Prostate gland (tissue), 2 donors: ENCODE measurements at regions not wholly inside any gene's neighbourhood (a gene's known extent, or its start where the extent isn't known, plus 50 kb on each side); places are given as distances from the start of the nearest gene placed in this dataset.

Experiments
- DNase-seq: peaks from one replicate; pipeline ENCODE4 v3.0.0-alpha.2; 2019; ENCODE audit warnings: low spot score
- H3K27ac ChIP-seq, 2 donors: fragments of 200-600 bp; sonication (generic); 2 replicates each; pipeline ENCODE4 v1.5.1; 2017 to 2019
- H3K27me3 ChIP-seq: fragments of 200-600 bp; sonication (generic); replicated peaks from 2 replicates; pipeline ENCODE4 v1.5.1; 2019; ENCODE audit not compliant: insufficient read depth
- H3K36me3 ChIP-seq, 2 donors: fragments of 200-600 bp; sonication (generic); 1 replicate in 1 of 2; 2 replicates in 1 of 2; pipeline versions ENCODE4 v1.5.1 to v1.8.1; 2017 to 2019
- H3K4me1 ChIP-seq: fragments of 200-600 bp; sonication (generic); replicated peaks from 2 replicates; pipeline ENCODE4 v1.5.1; 2019
- H3K4me3 ChIP-seq, 2 donors: fragments of 200-600 bp; sonication (generic); 2 replicates each; pipeline ENCODE4 v1.5.1; 2017 to 2019
- H3K9me3 ChIP-seq: fragments of 200-600 bp; sonication (generic); 2 replicates; pipeline ENCODE4 v1.5.1; 2017
- POLR2A ChIP-seq: fragments of 450-650 bp; IDR thresholded peaks from one replicate; pipeline ENCODE4 v1.6.1; 2016; ENCODE audit warnings: antibody characterized with exemption, mild to moderate bottlenecking
- POLR2AphosphoS5 ChIP-seq: sonication (generic); formaldehyde crosslinking; IDR thresholded peaks from one replicate; pipeline ENCODE4 v1.6.1; 2017; ENCODE audit warnings: antibody characterized with exemption
- WGBS: methylation state at CpG from one replicate; pipeline ENCODE4 v1.1.5; 2018; 5-methylcytosine and 5-hydroxymethylcytosine counted together
- intact Hi-C: fragments of 100-400 bp; cut with DNase I; formaldehyde crosslinking; loops from one replicate; pipeline ENCODE4 v1.14.2; 2022
- TF ChIP-seq, protein P1 (sequence below), 4 experiments: fragments of 200-600 bp in 2 of 4; fragments of 450-650 bp in 2 of 4; sonication (generic) in 2 of 4; IDR thresholded peaks; 1 replicate in 3 of 4; 2 replicates in 1 of 4; pipeline ENCODE4 v1.5.1; 2016 to 2019; ENCODE audit warnings: antibody characterized with exemption in 4 of 4, mild to moderate bottlenecking in 2 of 4, moderate library complexity in 2 of 4

DNA sequence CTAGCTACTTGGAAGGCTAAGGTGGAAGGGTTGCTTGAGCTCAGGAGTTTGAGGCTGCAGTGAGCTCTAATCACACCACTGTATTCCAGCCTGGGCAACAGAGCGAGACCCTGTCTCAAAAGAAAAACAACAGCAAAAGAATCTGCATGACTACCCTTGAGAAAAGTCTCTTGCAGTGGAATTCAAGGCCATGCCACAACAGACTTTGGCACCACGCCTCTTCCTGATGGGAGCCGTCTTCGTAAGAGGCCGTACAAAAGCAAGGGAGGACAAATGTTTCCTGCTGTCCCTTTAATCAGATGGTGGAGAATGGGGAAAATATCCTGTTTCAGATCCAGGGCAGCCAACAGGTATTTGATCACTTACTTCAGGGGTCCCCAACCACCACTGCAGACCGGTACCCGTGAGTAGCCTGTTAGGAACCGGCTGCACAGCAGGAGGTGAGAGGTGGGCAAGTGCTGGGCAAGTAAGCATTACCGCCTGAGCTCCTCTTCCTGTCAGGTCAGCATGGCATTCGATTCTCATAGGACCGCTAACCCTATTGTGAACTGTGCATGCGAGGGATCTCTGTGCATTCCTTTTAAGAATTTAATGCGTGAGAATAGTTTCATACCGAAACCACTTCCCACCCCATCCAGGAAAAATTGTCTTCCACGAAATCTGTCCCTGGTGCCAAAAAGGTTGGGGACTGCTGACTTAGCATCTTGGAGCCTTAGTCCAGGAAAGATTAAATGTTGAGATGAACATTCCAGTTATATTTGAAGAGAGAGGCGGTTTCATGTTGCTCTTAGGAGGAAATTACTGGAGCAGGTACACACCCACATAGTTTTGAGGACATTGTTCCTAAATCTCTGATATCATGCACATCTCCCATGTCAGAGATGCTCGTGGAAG is 94.4 kb upstream of the XPO1 start:
- Histone ChIP-seq H3K36me3 (no peaks in the 10 kb centered on the region), H3K4me1 (no peaks in the 10 kb centered on the region), H3K9me3 (no peaks in the 10 kb centered on the region), H3K4me3 (no peak overlapping the region), H3K27ac (no peak overlapping the region), H3K27me3 (no peaks in the 10 kb centered on the region)
- TF ChIP-seq, protein P1, sequence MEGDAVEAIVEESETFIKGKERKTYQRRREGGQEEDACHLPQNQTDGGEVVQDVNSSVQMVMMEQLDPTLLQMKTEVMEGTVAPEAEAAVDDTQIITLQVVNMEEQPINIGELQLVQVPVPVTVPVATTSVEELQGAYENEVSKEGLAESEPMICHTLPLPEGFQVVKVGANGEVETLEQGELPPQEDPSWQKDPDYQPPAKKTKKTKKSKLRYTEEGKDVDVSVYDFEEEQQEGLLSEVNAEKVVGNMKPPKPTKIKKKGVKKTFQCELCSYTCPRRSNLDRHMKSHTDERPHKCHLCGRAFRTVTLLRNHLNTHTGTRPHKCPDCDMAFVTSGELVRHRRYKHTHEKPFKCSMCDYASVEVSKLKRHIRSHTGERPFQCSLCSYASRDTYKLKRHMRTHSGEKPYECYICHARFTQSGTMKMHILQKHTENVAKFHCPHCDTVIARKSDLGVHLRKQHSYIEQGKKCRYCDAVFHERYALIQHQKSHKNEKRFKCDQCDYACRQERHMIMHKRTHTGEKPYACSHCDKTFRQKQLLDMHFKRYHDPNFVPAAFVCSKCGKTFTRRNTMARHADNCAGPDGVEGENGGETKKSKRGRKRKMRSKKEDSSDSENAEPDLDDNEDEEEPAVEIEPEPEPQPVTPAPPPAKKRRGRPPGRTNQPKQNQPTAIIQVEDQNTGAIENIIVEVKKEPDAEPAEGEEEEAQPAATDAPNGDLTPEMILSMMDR (IDR thresholded peaks at IDR 0.05), result no peak
- TF ChIP-seq POLR2A (no peak), POLR2AphosphoS5 (no peak)
- 75% methylated on average over 17 of the region's 17 CpGs for WGBS
- intact Hi-C loops, result no loop called here
- DNase-seq, result no peak

DNA sequence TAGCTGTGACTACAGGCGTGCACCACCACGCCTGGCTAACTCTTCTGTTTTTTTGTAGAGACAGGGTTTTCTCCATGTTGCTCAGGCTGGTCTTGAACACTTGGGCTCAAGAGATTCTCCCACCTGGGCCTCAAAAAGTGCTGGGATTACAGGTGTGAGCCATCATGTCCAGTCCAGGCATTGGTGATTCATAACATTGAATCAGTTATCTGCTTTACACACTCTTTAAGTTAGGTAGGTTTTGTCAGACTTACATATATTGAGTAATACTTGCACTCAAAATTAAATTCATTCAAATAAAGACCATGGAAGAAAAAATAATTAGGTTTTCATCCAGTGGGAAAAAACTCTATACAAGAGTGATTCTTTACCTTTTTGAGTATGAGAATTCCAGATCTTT is 93.2 kb upstream of the XPO1 start:
- no peaks in the 10 kb centered on the region for H3K4me1 ChIP-seq
- no peaks in the 10 kb centered on the region for H3K27me3 ChIP-seq
- intact Hi-C loops, result no loop called here
- 93% methylated on average over 2 of the region's 2 CpGs for WGBS
- DNase-seq, result no peak
- H3K36me3 ChIP-seq, result no peaks in the 10 kb centered on the region
- TF ChIP-seq, protein P1 (IDR thresholded peaks at IDR 0.05), result no peak
- no peak for TF ChIP-seq POLR2A
- TF ChIP-seq POLR2AphosphoS5, result no peak
- no peak overlapping the region for H3K4me3 ChIP-seq
- H3K27ac ChIP-seq, result no peak overlapping the region
- no peaks in the 10 kb centered on the region for H3K9me3 ChIP-seq

DNA sequence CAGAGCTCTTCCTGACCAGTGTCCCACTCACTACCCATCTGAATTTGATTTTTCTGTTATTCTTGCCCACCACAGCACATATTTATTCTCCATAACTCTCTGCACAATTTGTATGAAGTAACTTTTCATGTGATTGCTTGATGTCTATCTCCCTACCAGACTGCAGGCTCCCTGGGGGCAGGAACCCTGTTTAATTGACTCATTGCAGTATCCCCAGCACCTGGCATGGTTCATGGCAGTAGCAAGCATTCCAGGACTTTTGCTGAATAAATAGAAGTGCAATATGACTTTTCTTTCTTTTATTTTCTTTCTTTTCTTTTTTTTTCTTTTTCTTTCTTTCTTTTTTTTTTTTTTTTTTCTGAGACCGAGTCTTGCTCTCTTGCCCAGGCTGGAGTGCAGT is 88.7 kb upstream of the XPO1 start:
- TF ChIP-seq, protein P1 (IDR thresholded peaks at IDR 0.05), result no peak
- TF ChIP-seq POLR2A, result no peak
- TF ChIP-seq POLR2AphosphoS5, result no peak
- Histone ChIP-seq H3K36me3 (no peaks in the 10 kb centered on the region), H3K27me3 (no peaks in the 10 kb centered on the region), H3K4me1 (no peaks in the 10 kb centered on the region), H3K27ac (no peak overlapping the region), H3K9me3 (no peaks in the 10 kb centered on the region), H3K4me3 (no peak overlapping the region)
- intact Hi-C loops, result no loop called here
- 86% methylated on average over 1 of the region's 1 CpG for WGBS
- DNase-seq, result no peak

DNA sequence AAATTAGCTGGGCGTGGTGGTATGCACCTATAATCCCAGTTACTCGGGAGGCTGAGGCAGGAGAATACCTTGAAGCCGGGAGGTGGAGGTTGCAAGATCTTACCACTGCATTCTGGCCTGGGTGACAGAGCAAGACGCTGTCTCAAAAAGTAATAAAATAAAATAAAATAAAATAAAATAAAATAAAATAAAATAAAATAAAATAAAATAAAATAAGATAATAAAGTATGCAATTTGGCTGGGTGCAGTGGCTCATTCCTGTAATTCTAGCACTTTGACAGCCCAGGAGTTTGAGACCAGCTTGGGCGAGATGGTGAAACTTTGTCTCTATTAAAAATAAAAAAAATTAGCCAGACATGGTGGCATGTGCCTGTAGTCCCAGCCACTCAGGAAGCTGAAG is 85.6 kb upstream of the XPO1 start:
- TF ChIP-seq POLR2A (no peak), POLR2AphosphoS5 (no peak)
- TF ChIP-seq, protein P1 (IDR thresholded peaks at IDR 0.05), result no peak
- H3K4me3 ChIP-seq, result no peak overlapping the region
- no peak for DNase-seq
- H3K9me3 ChIP-seq, result no peaks in the 10 kb centered on the region
- no peaks in the 10 kb centered on the region for H3K36me3 ChIP-seq
- H3K27ac ChIP-seq, result no peak overlapping the region
- intact Hi-C loops, result no loop called here
- 94% methylated on average over 5 of the region's 5 CpGs for WGBS
- no peaks in the 10 kb centered on the region for H3K27me3 ChIP-seq
- no peaks in the 10 kb centered on the region for H3K4me1 ChIP-seq
